K562 (cell line): ENCODE measurements at regions not wholly inside any gene's neighbourhood (a gene's known extent, or its start where the extent isn't known, plus 50 kb on each side); places are given as distances from the start of the nearest gene placed in this dataset.

ENCODE experiments used
- ATAC-seq: fragments of 200-7000 bp; cut with Tn5 transposase; 3 replicates; pipeline ENCODE4 v1.9.1; 2020; ENCODE audit warnings: moderate library complexity
- BruUV-seq: library from RNA; stranded (reverse); fragments of 400-500 nt; replicated peaks from 2 replicates; lab custom pipeline; 2021; lab: Mats Ljungman, UMichigan
- CTCF ChIA-PET: fragments of 300-600 bp; formaldehyde crosslinking; extraction: SDS; loops from one replicate; lab custom pipeline; 2021; ENCODE audit warnings: low intra/inter-chr PET ratio; lab: Yijun Ruan, JAX
- POLR2A ChIA-PET: fragments of 300-600, 350-650 bp; sonication (Branson Sonifier 250); formaldehyde crosslinking; extraction: SDS; loops from one replicate; lab custom pipeline; 2021; ENCODE audit warnings: antibody characterized with exemption, inconsistent platforms; lab: Yijun Ruan, JAX
- DNase-seq, 4 experiments: peaks; one replicate each; pipeline versions ENCODE4 v3.0.0 to v3.0.0-alpha.2; 2011 to 2018; ENCODE audit warnings: low spot score in 3 of 4, mixed read lengths in 3 of 4; ENCODE audit errors: extremely low read depth in 1 of 4
- FAIRE-seq: peaks from 2 replicates; lab custom pipeline; 2011; peaks lifted over from hg19 to GRCh38; lab: Jason Lieb, UNC
- H2AFZ ChIP-seq: 2 replicates; pipeline ENCODE4 v1.6.0; 2011; ENCODE audit warnings: low read depth, low read length, control low read depth, inconsistent platforms
- H3K27ac ChIP-seq: fragments of 200-600 bp; 3 replicates; pipeline ENCODE4 v1.8.0; 2011; ENCODE audit warnings: low read depth, mild to moderate bottlenecking, control low read depth, inconsistent platforms, low read length, moderate library complexity, mixed read lengths; ENCODE audit errors: extremely low read depth
- H3K27me3 ChIP-seq, 2 experiments: fragments of 300-600 bp in 1 of 2; 2 replicates in 1 of 2; 3 replicates in 1 of 2; pipeline versions ENCODE4 v1.6.0 to v1.8.0; 2011; ENCODE audit warnings: inconsistent platforms in 2 of 2, low read length in 2 of 2, mild to moderate bottlenecking in 1 of 2, mixed read lengths in 1 of 2, moderate library complexity in 1 of 2; ENCODE audit not compliant: control insufficient read depth in 2 of 2, insufficient read depth in 2 of 2
- H3K36me3 ChIP-seq: fragments of 300-600 bp; 3 replicates; pipeline ENCODE4 v1.8.0; 2011; ENCODE audit warnings: mild to moderate bottlenecking, low read length, inconsistent platforms; ENCODE audit not compliant: control insufficient read depth, insufficient read depth
- H3K4me1 ChIP-seq, 2 experiments: fragments of 200-600 bp in 1 of 2; replicated peaks in 1 of 2; 2 replicates in 1 of 2; 3 replicates in 1 of 2; pipeline versions ENCODE4 v1.5.1 to v1.8.0; 2011; ENCODE audit warnings: inconsistent platforms in 2 of 2, low read length in 2 of 2, mild to moderate bottlenecking in 1 of 2, mixed read lengths in 1 of 2, moderate library complexity in 1 of 2; ENCODE audit not compliant: control insufficient read depth in 2 of 2, insufficient read depth in 2 of 2
- H3K4me2 ChIP-seq: 2 replicates; pipeline ENCODE4 v1.6.1; 2011; ENCODE audit warnings: low read length, control low read depth, inconsistent platforms, mixed read lengths; ENCODE audit not compliant: insufficient read depth
- H3K4me3 ChIP-seq: fragments of 200-600 bp; sonication (generic), shearing (Covaris generic); 2 replicates; pipeline ENCODE4 v1.5.1; 2016; ENCODE audit warnings: control low read depth, inconsistent platforms
- H3K79me2 ChIP-seq: fragments of 200-600 bp; 3 replicates; pipeline ENCODE4 v1.8.0; 2011; ENCODE audit warnings: low read length, inconsistent platforms; ENCODE audit not compliant: control insufficient read depth, insufficient read depth
- H3K9ac ChIP-seq, 2 experiments: 2 replicates each; pipeline versions ENCODE4 v1.6.0 to v1.6.1; 2011; ENCODE audit warnings: low read depth in 2 of 2, low read length in 2 of 2, control low read depth in 1 of 2, inconsistent platforms in 1 of 2, mild to moderate bottlenecking in 1 of 2, mixed read lengths in 1 of 2; ENCODE audit not compliant: insufficient read depth in 1 of 2
- H3K9me1 ChIP-seq: one replicate; pipeline ENCODE4 v1.6.0; 2011; ENCODE audit warnings: inconsistent platforms, mild to moderate bottlenecking, low read length, moderate library complexity; ENCODE audit not compliant: control insufficient read depth, insufficient read depth
- H3K9me3 ChIP-seq: replicated peaks from 2 replicates; pipeline ENCODE4 v1.5.1; 2011; ENCODE audit warnings: low read depth, low read length, inconsistent platforms; ENCODE audit not compliant: control insufficient read depth, insufficient read depth
- H4K20me1 ChIP-seq: replicated peaks from 2 replicates; pipeline ENCODE4 v1.6.1; 2011; ENCODE audit warnings: low read length, inconsistent platforms, mixed read lengths; ENCODE audit not compliant: control insufficient read depth, insufficient read depth
- CBX1 ChIP-seq: sonication (generic); IDR thresholded peaks from 2 replicates; pipeline ENCODE4 v1.6.1; 2016; ENCODE audit warnings: antibody characterized with exemption, low read depth, mild to moderate bottlenecking
- FUS ChIP-seq: fragments of 200-400 bp; formaldehyde crosslinking; optimal IDR thresholded peaks from 2 replicates; pipeline ENCODE3; 2017; ENCODE audit warnings: low read depth, low read length
- HNRNPK ChIP-seq: fragments of 200-400 bp; formaldehyde crosslinking; IDR thresholded peaks from one replicate; pipeline ENCODE4 v1.6.1; 2018; ENCODE audit warnings: mild to moderate bottlenecking, low read depth, low read length; ENCODE audit not compliant: poor library complexity, severe bottlenecking
- ID3 ChIP-seq, 2 experiments: fragments of 250-450 bp in 1 of 2; fragments of 450-650 bp in 1 of 2; sonication (Bioruptor Pico) in 1 of 2; IDR thresholded peaks; 2 replicates each; pipeline versions ENCODE4 v1.6.1 to v1.8.0; 2016 to 2021; ENCODE audit warnings: mild to moderate bottlenecking in 2 of 2, moderate library complexity in 2 of 2, missing compliant biosample characterization in 1 of 2, missing genetic modification characterization in 1 of 2
- MEIS2 ChIP-seq: fragments of 450-650 bp; IDR thresholded peaks from 2 replicates; pipeline ENCODE4 v1.6.1; 2014; ENCODE audit warnings: mild to moderate bottlenecking; ENCODE audit not compliant: partially characterized antibody
- MTA1 ChIP-seq: fragments of 450-650 bp; IDR thresholded peaks from 2 replicates; pipeline ENCODE4 v1.6.1; 2017; ENCODE audit warnings: borderline replicate concordance
- MYNN ChIP-seq, 2 experiments: sonication (generic); formaldehyde crosslinking in 1 of 2; IDR thresholded peaks; 2 replicates each; pipeline versions ENCODE4 v1.5.0 to v1.6.1; 2016 to 2020; ENCODE audit warnings: antibody characterized with exemption in 1 of 2, missing genetic modification reagents in 1 of 2
- RBM14 ChIP-seq: fragments of 200-400 bp; formaldehyde crosslinking; IDR thresholded peaks from 2 replicates; pipeline ENCODE4 v1.6.1; 2018; ENCODE audit warnings: low read depth, mild to moderate bottlenecking, low read length, moderate library complexity, borderline replicate concordance; ENCODE audit not compliant: insufficient read depth
- SNIP1 ChIP-seq: fragments of 450-650 bp; IDR thresholded peaks from 2 replicates; pipeline ENCODE4 v1.7.1; 2017; ENCODE audit warnings: low read depth, mild to moderate bottlenecking
- SRF ChIP-seq, 2 experiments: fragments of 250-450, 450-650 bp in 1 of 2; sonication (Bioruptor Pico) in 1 of 2; sonication (generic) in 1 of 2; formaldehyde crosslinking; IDR thresholded peaks; 2 replicates each; pipeline versions ENCODE4 v1.5.0 to v1.5.1; 2020 to 2022; ENCODE audit warnings: mild to moderate bottlenecking in 1 of 2, missing genetic modification reagents in 1 of 2
- TAL1 ChIP-seq: fragments of 450-650 bp; IDR thresholded peaks from 2 replicates; pipeline ENCODE4 v1.6.1; 2016; ENCODE audit warnings: mild to moderate bottlenecking
- TEAD1 ChIP-seq, 2 experiments: fragments of 450-650 bp in 1 of 2; sonication (generic) in 1 of 2; formaldehyde crosslinking; IDR thresholded peaks; 2 replicates each; pipeline versions ENCODE4 v1.4.0 to v1.8.0; 2020 to 2022; ENCODE audit warnings: mild to moderate bottlenecking in 2 of 2, missing genetic modification reagents in 1 of 2
- TFAM ChIP-seq: fragments of 250-450 bp; sonication (Bioruptor Pico); conservative IDR thresholded peaks from 2 replicates; pipeline ENCODE4 v1.5.0; 2021; ENCODE audit warnings: mild to moderate bottlenecking, moderate library complexity
- THRB ChIP-seq: fragments of 450-650 bp; formaldehyde crosslinking; conservative IDR thresholded peaks from 2 replicates; pipeline ENCODE4 v1.4.0; 2022; ENCODE audit warnings: mild to moderate bottlenecking, missing genetic modification characterization
- XRCC5 ChIP-seq: fragments of 200-400 bp; formaldehyde crosslinking; IDR thresholded peaks from 2 replicates; pipeline ENCODE4 v1.6.1; 2017; ENCODE audit warnings: low read depth, mild to moderate bottlenecking, low read length
- ZBTB17 ChIP-seq: fragments of 450-650 bp; formaldehyde crosslinking; IDR thresholded peaks from 2 replicates; pipeline ENCODE4 v1.4.0; 2020; ENCODE audit warnings: mild to moderate bottlenecking
- ZBTB7A ChIP-seq: IDR thresholded peaks from 2 replicates; pipeline ENCODE4 v1.6.1; 2011; ENCODE audit warnings: low read depth, mild to moderate bottlenecking, low read length, moderate library complexity, borderline replicate concordance; ENCODE audit not compliant: control insufficient read depth
- ZBTB8A ChIP-seq: fragments of 450-650 bp; IDR thresholded peaks from 2 replicates; pipeline ENCODE4 v1.6.1; 2018; ENCODE audit warnings: mild to moderate bottlenecking, moderate library complexity; ENCODE audit not compliant: partially characterized antibody
- ZNF436 ChIP-seq: fragments of 250-450, 450-650 bp; sonication (Bioruptor Pico); formaldehyde crosslinking; IDR thresholded peaks from 2 replicates; pipeline ENCODE4 v1.7.0; 2020; ENCODE audit warnings: mild to moderate bottlenecking
- WGBS: fragments of 100-300 bp; shearing (Covaris generic); methylation state at CpG from one replicate; pipeline ENCODE4 v1.1.6; 2016; ENCODE audit warnings: low coverage, mixed read lengths; ENCODE audit not compliant: insufficient coverage; ENCODE audit errors: missing lambda C conversion rate; 5-methylcytosine and 5-hydroxymethylcytosine counted together
- in situ Hi-C: fragments of 300-500 bp; cut with MboI; formaldehyde crosslinking; loops from 4 replicates; pipeline ENCODE4 v1.15.0; 2018; ENCODE audit warnings: inconsistent platforms, mixed read lengths
- intact Hi-C: fragments of 100-400 bp; cut with micrococcal nuclease; formaldehyde crosslinking; loops from 2 replicates; pipeline ENCODE4 v1.14.2; 2022

- FAIRE-seq (no peak), ATAC-seq (no peak), DNase-seq (no peak)
- Histone ChIP-seq H3K27ac (no peak overlapping the region), H3K4me1 (no peaks in the 10 kb centered on the region), H3K9me1 (no peaks in the 10 kb centered on the region), H3K27me3 (no peaks in the 10 kb centered on the region), H3K9ac (no peak overlapping the region), H3K36me3 (no peaks in the 10 kb centered on the region), H3K79me2 (no peaks in the 10 kb centered on the region), H4K20me1 (no peaks in the 10 kb centered on the region), H2AFZ (no peak overlapping the region), H3K9me3 (no peaks in the 10 kb centered on the region), H3K4me3 (no peak overlapping the region), H3K4me2 (no peak overlapping the region)
- WGBS, result 0% methylated on average over 1 of the region's 1 CpG
- ChIA-PET CTCF (no interaction called here), POLR2A (interaction anchor here (1.1 kb wide), 1 partner anchor 9 kb away, joined by 3 read pairs; no protein-coding TSS in a partner anchor)
- TF ChIP-seq TFAM (CRISPR knock-in tag) (no peak), SRF (CRISPR knock-in tag; IDR thresholded peaks at IDR 0.05) (no peak), RBM14 (no peak), THRB (no peak), MYNN (IDR thresholded peaks at IDR 0.05) (no peak), MYNN (CRISPR knock-in tag; IDR thresholded peaks at IDR 0.05) (no peak), ZBTB8A (no peak), TAL1 (no peak), FUS (no peak), ID3 (CRISPR knock-in tag; IDR thresholded peaks at IDR 0.05) (no peak), ID3 (tag; IDR thresholded peaks at IDR 0.05) (no peak), MTA1 (no peak), MEIS2 (no peak), ZBTB7A (no peak), HNRNPK (no peak), ZNF436 (no peak), XRCC5 (no peak), TEAD1 (CRISPR knock-in tag; IDR thresholded peaks at IDR 0.05) (no peak), CBX1 (no peak), SNIP1 (no peak), ZBTB17 (CRISPR knock-in tag) (no peak)
- BruUV-seq, result no TSS peak
- in situ Hi-C loops, result no loop called here
- intact Hi-C loops, result no loop called here
Observed at GRCh38 chr13:59236944-59237343, 926.8 kb downstream of the DIAPH3 start.
